Body of pancreas (tissue), 4 donors: ENCODE measurements at regions not wholly inside any gene's neighbourhood (a gene's known extent, or its start where the extent isn't known, plus 50 kb on each side); places are given as distances from the start of the nearest gene placed in this dataset.

ENCODE experiments used
- ATAC-seq: fragments of 150-250 bp; one replicate; pipeline ENCODE4 v1.9.1; 2016
- DNase-seq, 4 donors: peaks; one replicate each; pipeline ENCODE4 v3.0.0-alpha.2; 2019
- H3K27ac ChIP-seq, 4 donors: fragments of 200-600 bp; sonication (generic); 1 replicate in 3 of 4; 2 replicates in 1 of 4; pipeline versions ENCODE4 v1.5.1 to v1.6.1; 2016 to 2019; ENCODE audit warnings: mild to moderate bottlenecking in 1 of 4, mixed read lengths in 1 of 4, moderate library complexity in 1 of 4
- H3K27me3 ChIP-seq, 2 donors: fragments of 200-600 bp; sonication (generic); one replicate each; pipeline ENCODE4 v1.6.0; 2016; ENCODE audit warnings: mild to moderate bottlenecking in 1 of 2
- H3K36me3 ChIP-seq, 2 donors: fragments of 200-600 bp; sonication (generic); replicated peaks in 1 of 2; 2 replicates each; pipeline ENCODE4 v1.5.1; 2016; ENCODE audit warnings: low read depth in 2 of 2; ENCODE audit not compliant: insufficient read depth in 1 of 2
- H3K4me1 ChIP-seq: fragments of 200-600 bp; sonication (generic); one replicate; pipeline ENCODE4 v1.6.0; 2016
- H3K4me3 ChIP-seq, 2 donors: fragments of 200-600 bp; sonication (generic); 1 replicate in 1 of 2; 2 replicates in 1 of 2; pipeline ENCODE4 v1.5.1; 2016 to 2019
- H3K9me3 ChIP-seq, 3 donors: fragments of 200-600 bp; sonication (generic); 1 replicate in 2 of 3; 2 replicates in 1 of 3; pipeline ENCODE4 v1.5.1; 2016
- POLR2A ChIP-seq, 3 donors: fragments of 450-650 bp; IDR thresholded peaks; one replicate each; pipeline ENCODE4 v1.6.1; 2016; ENCODE audit warnings: antibody characterized with exemption in 3 of 3, mild to moderate bottlenecking in 2 of 3
- WGBS, 2 donors: methylation state at CpG; one replicate each; pipeline ENCODE4 v1.1.5; 2017; 5-methylcytosine and 5-hydroxymethylcytosine counted together
- intact Hi-C: fragments of 100-400 bp; cut with DNase I; formaldehyde crosslinking; loops from one replicate; pipeline ENCODE4 v1.15.1; 2023
- TF ChIP-seq, protein P1 (sequence below), 7 experiments: fragments of 450-650 bp in 4 of 7; fragments of 200-600 bp in 3 of 7; sonication (generic) in 3 of 7; IDR thresholded peaks; one replicate each; pipeline ENCODE4 v1.5.1; 2016 to 2019; ENCODE audit warnings: antibody characterized with exemption in 7 of 7

DNA sequence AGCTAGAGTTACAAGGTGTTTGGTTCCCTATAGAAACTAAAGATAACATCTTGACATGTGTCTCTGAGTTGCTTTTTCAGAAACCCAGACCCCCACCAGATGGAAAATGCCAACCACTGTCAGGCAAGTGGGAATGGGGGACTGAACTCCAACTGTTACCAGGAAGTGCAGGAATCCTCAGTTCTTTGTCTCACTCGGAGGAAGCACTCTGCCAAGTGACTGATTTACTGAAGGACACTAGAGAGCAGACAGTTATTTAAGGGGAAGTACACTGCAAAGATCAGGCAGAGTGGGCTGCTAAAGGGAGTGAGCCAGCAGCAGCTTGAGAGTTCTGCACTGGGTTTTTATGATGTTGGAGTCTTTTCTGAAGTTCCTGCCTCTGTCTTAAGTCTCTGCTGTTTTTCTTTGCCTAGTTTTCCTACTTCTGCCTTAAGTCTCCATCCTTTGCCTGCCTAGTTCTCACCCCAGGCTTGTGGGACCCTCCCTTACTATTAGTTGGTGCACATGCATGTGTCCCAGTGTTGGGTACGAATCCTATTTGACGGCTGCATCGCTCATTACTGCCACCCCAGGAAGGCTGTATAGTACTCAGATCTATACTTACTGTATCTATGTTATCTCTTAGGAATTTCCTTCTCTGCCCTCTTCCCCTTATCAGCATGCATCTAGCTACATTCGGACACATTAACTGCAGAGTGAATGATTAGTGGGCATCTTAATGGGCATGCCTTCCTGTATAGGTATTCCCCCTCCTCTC is 97.1 kb downstream of the TEX51 start:
- Histone ChIP-seq H3K27ac (no peak overlapping the region), H3K4me3 (no peak overlapping the region), H3K4me1 (peaks cover 16% of the 10 kb centered on the region), H3K9me3 (no peaks in the 10 kb centered on the region), H3K36me3 (no peaks in the 10 kb centered on the region), H3K27me3 (no peaks in the 10 kb centered on the region)
- no peak for DNase-seq
- no peak for ATAC-seq
- WGBS, 2 donors = 60 to 70% methylated on average over 5 of the region's 5 CpGs
- intact Hi-C loops = no loop called here
- TF ChIP-seq, protein P1, sequence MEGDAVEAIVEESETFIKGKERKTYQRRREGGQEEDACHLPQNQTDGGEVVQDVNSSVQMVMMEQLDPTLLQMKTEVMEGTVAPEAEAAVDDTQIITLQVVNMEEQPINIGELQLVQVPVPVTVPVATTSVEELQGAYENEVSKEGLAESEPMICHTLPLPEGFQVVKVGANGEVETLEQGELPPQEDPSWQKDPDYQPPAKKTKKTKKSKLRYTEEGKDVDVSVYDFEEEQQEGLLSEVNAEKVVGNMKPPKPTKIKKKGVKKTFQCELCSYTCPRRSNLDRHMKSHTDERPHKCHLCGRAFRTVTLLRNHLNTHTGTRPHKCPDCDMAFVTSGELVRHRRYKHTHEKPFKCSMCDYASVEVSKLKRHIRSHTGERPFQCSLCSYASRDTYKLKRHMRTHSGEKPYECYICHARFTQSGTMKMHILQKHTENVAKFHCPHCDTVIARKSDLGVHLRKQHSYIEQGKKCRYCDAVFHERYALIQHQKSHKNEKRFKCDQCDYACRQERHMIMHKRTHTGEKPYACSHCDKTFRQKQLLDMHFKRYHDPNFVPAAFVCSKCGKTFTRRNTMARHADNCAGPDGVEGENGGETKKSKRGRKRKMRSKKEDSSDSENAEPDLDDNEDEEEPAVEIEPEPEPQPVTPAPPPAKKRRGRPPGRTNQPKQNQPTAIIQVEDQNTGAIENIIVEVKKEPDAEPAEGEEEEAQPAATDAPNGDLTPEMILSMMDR (IDR thresholded peaks at IDR 0.05) = no peak
- no peak for TF ChIP-seq POLR2A (IDR thresholded peaks at IDR 0.05)

DNA sequence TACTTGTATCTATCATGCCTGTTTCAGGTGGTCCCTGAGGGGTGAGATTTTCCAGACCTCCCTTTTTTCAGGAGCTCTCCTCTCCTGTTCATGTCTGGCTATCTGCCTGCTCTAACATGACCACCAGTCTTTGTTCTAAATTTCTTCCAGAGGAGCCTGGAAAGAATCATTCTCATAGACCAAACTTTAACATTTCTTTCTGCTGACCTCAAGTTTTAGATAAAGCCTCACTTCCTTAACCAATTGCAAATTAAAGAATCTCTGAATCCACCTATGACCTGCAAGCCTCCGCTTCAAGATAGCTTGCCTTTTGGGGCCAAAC is 97.6 kb downstream of the TEX51 start:
- no peak for ATAC-seq
- peak overlapping the region in 1 of 4 donors; percentile 16 for H3K27ac ChIP-seq
- H3K36me3 ChIP-seq = no peaks in the 10 kb centered on the region

More for the DNA sequence above, 97.6 kb downstream of the TEX51 start:
- peaks cover 16% of the 10 kb centered on the region for H3K4me1 ChIP-seq
- no peaks in the 10 kb centered on the region for H3K9me3 ChIP-seq
- H3K4me3 ChIP-seq = no peak overlapping the region
- no peaks in the 10 kb centered on the region for H3K27me3 ChIP-seq
- TF ChIP-seq POLR2A (IDR thresholded peaks at IDR 0.05) = no peak
- TF ChIP-seq, protein P1 (IDR thresholded peaks at IDR 0.05) = no peak
- WGBS, 2 donors = 86 to 100% methylated on average over 1 of the region's 1 CpG
- no peak for DNase-seq
- intact Hi-C loops = no loop called here
